ENCODE measurements at regions not wholly inside any gene's neighbourhood (a gene's known extent, or its start where the extent isn't known, plus 50 kb on each side); places are given as distances from the start of the nearest gene placed in this dataset.

- no peak for DNase-seq
Measured at GRCh38 chr5:73395256-73395655, 53.3 kb downstream of the FOXD1 start.

GRCh38 chr5:73394610-73395009 lies 54.0 kb downstream of the FOXD1 start:
- no peak overlapping the region for H3K27ac Mint-ChIP-seq
- H3K27me3 Mint-ChIP-seq (ENCODE audit: low read depth in 3 of 3): peaks cover 7 to 9% (median 8%) of the 10 kb centered on the region in 3 donors

More at GRCh38 chr5:73395256-73395655, 53.3 kb downstream of the FOXD1 start:
- Mint-ChIP-seq H3K27me3 (ENCODE audit: low read depth in 3 of 3) (peaks cover 5 to 8% (median 5%) of the 10 kb centered on the region in 3 donors), H3K9me3 (no peaks in the 10 kb centered on the region), H3K4me1 (no peaks in the 10 kb centered on the region), H3K36me3 (no peaks in the 10 kb centered on the region), H3K27ac (no peak overlapping the region), H3K4me3 (no peak overlapping the region)

GRCh38 chr5:73393611-73394489 lies 54.7 kb downstream of the FOXD1 start:
- Mint-ChIP-seq H3K9me3 (no peaks in the 10 kb centered on the region), H3K4me3 (no peak overlapping the region), H3K36me3 (no peaks in the 10 kb centered on the region), H3K27me3 (ENCODE audit: low read depth in 3 of 3) (peaks cover 7 to 10% (median 8%) of the 10 kb centered on the region in 3 donors), H3K27ac (no peak overlapping the region), H3K4me1 (peaks cover 0 to 2% of the 10 kb centered on the region in 2 donors)
- DNase-seq: no peak

More at GRCh38 chr5:73394610-73395009, 54.0 kb downstream of the FOXD1 start:
- DNase-seq: no peak
- Mint-ChIP-seq H3K4me3 (no peak overlapping the region), H3K9me3 (no peaks in the 10 kb centered on the region), H3K36me3 (no peaks in the 10 kb centered on the region), H3K4me1 (no peaks in the 10 kb centered on the region)

- H3K4me1 Mint-ChIP-seq: peaks cover 8 to 9% of the 10 kb centered on the region in 2 donors
- H3K9me3 Mint-ChIP-seq: peaks cover 0 to 3% (median 0%) of the 10 kb centered on the region in 6 donors
- no peak overlapping the region for H3K4me3 Mint-ChIP-seq
- H3K27me3 Mint-ChIP-seq (ENCODE audit: low read depth in 3 of 3): peaks cover 7 to 10% (median 8%) of the 10 kb centered on the region in 3 donors
- H3K36me3 Mint-ChIP-seq: no peaks in the 10 kb centered on the region
- no peak for DNase-seq
- H3K27ac Mint-ChIP-seq: no peak overlapping the region
Measured at GRCh38 chr5:73392775-73393174, 55.8 kb downstream of the FOXD1 start.

GRCh38 chr5:73391441-73391881 lies 57.1 kb downstream of the FOXD1 start:
- Mint-ChIP-seq H3K9me3 (peaks cover 0 to 3% (median 0%) of the 10 kb centered on the region in 6 donors), H3K27ac (no peak overlapping the region), H3K4me1 (peaks cover 20 to 21% of the 10 kb centered on the region in 2 donors), H3K4me3 (no peak overlapping the region), H3K36me3 (no peaks in the 10 kb centered on the region), H3K27me3 (ENCODE audit: low read depth in 3 of 3) (peaks cover 2 to 10% (median 7%) of the 10 kb centered on the region in 3 donors)
- no peak for DNase-seq

GRCh38 chr5:73390972-73391371 lies 57.6 kb downstream of the FOXD1 start:
- Mint-ChIP-seq H3K27me3 (ENCODE audit: low read depth in 3 of 3) (peaks cover 2 to 12% (median 5%) of the 10 kb centered on the region in 3 donors), H3K4me1 (peaks cover 23 to 26% of the 10 kb centered on the region in 2 donors), H3K9me3 (peaks cover 0 to 6% (median 0%) of the 10 kb centered on the region in 6 donors), H3K27ac (no peak overlapping the region), H3K36me3 (no peaks in the 10 kb centered on the region), H3K4me3 (no peak overlapping the region)
- DNase-seq: no peak

GRCh38 chr5:73388740-73389139 lies 59.8 kb downstream of the FOXD1 start:
- no peak overlapping the region for H3K4me3 Mint-ChIP-seq
- H3K27ac Mint-ChIP-seq: no peak overlapping the region

GRCh38 chr5:73388306-73388684 lies 60.3 kb downstream of the FOXD1 start:
- Mint-ChIP-seq H3K27ac (peak overlapping the region in 1 of 6 donors; percentile 42), H3K4me1 (peaks cover 26 to 29% of the 10 kb centered on the region in 2 donors), H3K27me3 (ENCODE audit: low read depth in 3 of 3) (peaks cover 7 to 18% (median 10%) of the 10 kb centered on the region in 3 donors), H3K36me3 (peaks cover 0 to 12% (median 10%) of the 10 kb centered on the region in 3 donors), H3K9me3 (peaks cover 15 to 21% (median 19%) of the 10 kb centered on the region in 6 donors), H3K4me3 (peak overlapping the region in 2 of 5 donors; percentile 53 to 58)
- no peak for DNase-seq

More at GRCh38 chr5:73388740-73389139, 59.8 kb downstream of the FOXD1 start:
- H3K9me3 Mint-ChIP-seq: peaks cover 14 to 18% (median 16%) of the 10 kb centered on the region in 6 donors
- H3K36me3 Mint-ChIP-seq: peaks cover 0 to 11% (median 7%) of the 10 kb centered on the region in 3 donors
- peaks cover 26 to 29% of the 10 kb centered on the region in 2 donors for H3K4me1 Mint-ChIP-seq
- peaks cover 4 to 18% (median 8%) of the 10 kb centered on the region in 3 donors for H3K27me3 Mint-ChIP-seq (ENCODE audit: low read depth in 3 of 3)
- no peak for DNase-seq

- Mint-ChIP-seq H3K4me3 (peak overlapping the region; percentile 38 to 58 (median 53)), H3K4me1 (peaks cover 26 to 34% of the 10 kb centered on the region in 2 donors), H3K27me3 (ENCODE audit: low read depth in 3 of 3) (peaks cover 12 to 18% (median 13%) of the 10 kb centered on the region in 3 donors), H3K27ac (peak overlapping the region in 4 of 6 donors; percentile 5 to 64 (median 30)), H3K36me3 (peaks cover 0 to 12% (median 10%) of the 10 kb centered on the region in 3 donors), H3K9me3 (peaks cover 15 to 26% (median 19%) of the 10 kb centered on the region in 6 donors)
- peak; percentile 10 to 50 (median 38) for DNase-seq
Measured at GRCh38 chr5:73387601-73388305, 60.8 kb downstream of the FOXD1 start.

GRCh38 chr5:73387149-73387591 lies 61.4 kb downstream of the FOXD1 start:
- Mint-ChIP-seq H3K27ac (peak overlapping the region in 4 of 6 donors; percentile 5 to 64 (median 36)), H3K9me3 (peaks cover 15 to 26% (median 19%) of the 10 kb centered on the region in 6 donors), H3K27me3 (ENCODE audit: low read depth in 3 of 3) (peaks cover 12 to 18% (median 12%) of the 10 kb centered on the region in 3 donors), H3K4me1 (peaks cover 26 to 35% of the 10 kb centered on the region in 2 donors), H3K4me3 (peak overlapping the region; percentile 38 to 58 (median 53)), H3K36me3 (peaks cover 0 to 12% (median 10%) of the 10 kb centered on the region in 3 donors)
- peak in 1 of 3 donors; percentile 23 for DNase-seq

GRCh38 chr5:73384861-73385260 lies 63.7 kb downstream of the FOXD1 start:
- peaks cover 15 to 26% (median 20%) of the 10 kb centered on the region in 6 donors for H3K9me3 Mint-ChIP-seq
- peaks cover 21 to 26% (median 24%) of the 10 kb centered on the region in 3 donors for H3K27me3 Mint-ChIP-seq (ENCODE audit: low read depth in 3 of 3)
- H3K4me3 Mint-ChIP-seq: no peak overlapping the region
- no peak for DNase-seq
- H3K4me1 Mint-ChIP-seq: peaks cover 37 to 51% of the 10 kb centered on the region in 2 donors
- peaks cover 0 to 12% (median 10%) of the 10 kb centered on the region in 3 donors for H3K36me3 Mint-ChIP-seq
- no peak overlapping the region for H3K27ac Mint-ChIP-seq

- Mint-ChIP-seq H3K27me3 (ENCODE audit: low read depth in 3 of 3) (peaks cover 29 to 34% (median 33%) of the 10 kb centered on the region in 3 donors), H3K9me3 (peaks cover 15 to 26% (median 20%) of the 10 kb centered on the region in 6 donors), H3K4me3 (no peak overlapping the region), H3K4me1 (peaks cover 24 to 43% of the 10 kb centered on the region in 2 donors), H3K36me3 (peaks cover 0 to 12% (median 10%) of the 10 kb centered on the region in 3 donors), H3K27ac (no peak overlapping the region)
- no peak for DNase-seq
Measured at GRCh38 chr5:73382401-73382740, 66.2 kb downstream of the FOXD1 start.
